CD4-positive, alpha-beta memory T cell (primary cell): ENCODE measurements at regions not wholly inside any gene's neighbourhood (a gene's known extent, or its start where the extent isn't known, plus 50 kb on each side); places are given as distances from the start of the nearest gene placed in this dataset.
"Not testable (repeated sequence)": the region's sequence is repeated elsewhere in the genome, so short reads cannot be mapped to it uniquely, and the experiment has no call there.

Source experiments
- CTCF ChIA-PET: fragments of 350-600 bp; sonication (Branson Sonifier 250); formaldehyde crosslinking; loops from one replicate; lab custom pipeline; 2021; ENCODE audit warnings: inconsistent platforms; ENCODE audit not compliant: partially characterized antibody; lab: Charles Lee
- POLR2A ChIA-PET: fragments of 350-600 bp; sonication (Branson Sonifier 250); formaldehyde crosslinking; loops from one replicate; lab custom pipeline; 2021; ENCODE audit not compliant: partially characterized antibody; lab: Charles Lee
- DNase-seq, 5 donors: peaks; one replicate each; pipeline versions ENCODE4 v3.0.0 to v3.0.0-alpha.2; 2020 to 2022; ENCODE audit warnings: mixed read lengths in 1 of 5
- H3K27ac ChIP-seq: one replicate; pipeline ENCODE4 v1.7.0; 2013; ENCODE audit warnings: low read depth, low read length
- H3K27me3 ChIP-seq: 2 replicates; pipeline ENCODE4 v1.7.0; 2013; ENCODE audit warnings: mild to moderate bottlenecking, low read length, moderate library complexity; ENCODE audit not compliant: insufficient read depth
- H3K36me3 ChIP-seq: 2 replicates; pipeline ENCODE4 v1.7.0; 2013; ENCODE audit warnings: mild to moderate bottlenecking, low read length, moderate library complexity; ENCODE audit not compliant: insufficient read depth
- H3K4me1 ChIP-seq: 2 replicates; pipeline ENCODE4 v1.7.0; 2013; ENCODE audit warnings: mild to moderate bottlenecking, low read length, moderate library complexity; ENCODE audit not compliant: insufficient read depth
- H3K4me3 ChIP-seq, 2 donors: one replicate each; pipeline ENCODE4 v1.7.0; 2013; ENCODE audit warnings: low read length in 2 of 2, mild to moderate bottlenecking in 1 of 2
- H3K9me3 ChIP-seq, 2 donors: one replicate each; pipeline ENCODE4 v1.7.0; 2013; ENCODE audit warnings: low read length in 2 of 2, control low read depth in 1 of 2; ENCODE audit not compliant: control insufficient read depth in 1 of 2
- H3K27ac Mint-ChIP-seq, 7 donors: one replicate each; pipeline ENCODE4 v1.8.0; 2020 to 2021; ENCODE audit warnings: mixed read lengths in 7 of 7, mild to moderate bottlenecking in 6 of 7, inconsistent platforms in 3 of 7, moderate library complexity in 3 of 7
- H3K27me3 Mint-ChIP-seq, 2 donors: one replicate each; pipeline ENCODE4 v1.8.0; 2020 to 2021; ENCODE audit warnings: mixed read lengths in 2 of 2
- H3K36me3 Mint-ChIP-seq, 2 donors: one replicate each; pipeline ENCODE4 v1.8.0; 2020 to 2021; ENCODE audit warnings: mixed read lengths in 2 of 2, inconsistent platforms in 1 of 2, mild to moderate bottlenecking in 1 of 2
- H3K4me1 Mint-ChIP-seq, 4 donors: one replicate each; pipeline ENCODE4 v1.8.0; 2020 to 2021; ENCODE audit warnings: mixed read lengths in 4 of 4, mild to moderate bottlenecking in 1 of 4
- H3K4me3 Mint-ChIP-seq, 8 donors: one replicate each; pipeline ENCODE4 v1.8.0; 2020 to 2021; ENCODE audit warnings: mixed read lengths in 8 of 8, mild to moderate bottlenecking in 7 of 8, moderate library complexity in 6 of 8, inconsistent platforms in 3 of 8
- H3K9me3 Mint-ChIP-seq, 8 donors: one replicate each; pipeline ENCODE4 v1.8.0; 2020 to 2021; ENCODE audit warnings: mixed read lengths in 8 of 8, mild to moderate bottlenecking in 5 of 8, inconsistent platforms in 3 of 8, moderate library complexity in 1 of 8
- intact Hi-C: fragments of 100-400 bp; cut with micrococcal nuclease; formaldehyde crosslinking; loops from one replicate; pipeline ENCODE4 v1.15.1; 2023

GRCh38 chr14:27845241-27845850 is 921.2 kb upstream of the FOXG1 start:
- Histone ChIP-seq H3K9me3 (no peaks in the 10 kb centered on the region), H3K4me1 (no peaks in the 10 kb centered on the region), H3K27me3 (no peaks in the 10 kb centered on the region), H3K36me3 (no peaks in the 10 kb centered on the region), H3K4me3 (no peak overlapping the region), H3K27ac (no peak overlapping the region)
- H3K27me3 Mint-ChIP-seq = no peaks in the 10 kb centered on the region
- ChIA-PET CTCF (no interaction called here), POLR2A (no interaction called here)
- no peak for DNase-seq
- no peak overlapping the region for H3K27ac Mint-ChIP-seq
- intact Hi-C loops = no loop called here
- no peak overlapping the region for H3K4me3 Mint-ChIP-seq
- H3K4me1 Mint-ChIP-seq = no peaks in the 10 kb centered on the region
- H3K9me3 Mint-ChIP-seq = peaks cover 0 to 42% (median 31%) of the 10 kb centered on the region in 8 donors
- H3K36me3 Mint-ChIP-seq = no peaks in the 10 kb centered on the region

- H3K27me3 Mint-ChIP-seq = no peaks in the 10 kb centered on the region
- peaks cover 0 to 46% (median 34%) of the 10 kb centered on the region in 8 donors for H3K9me3 Mint-ChIP-seq
- Histone ChIP-seq H3K27ac (no peak overlapping the region), H3K27me3 (no peaks in the 10 kb centered on the region), H3K4me3 (no peak overlapping the region), H3K9me3 (no peaks in the 10 kb centered on the region), H3K36me3 (no peaks in the 10 kb centered on the region), H3K4me1 (no peaks in the 10 kb centered on the region)
- H3K27ac Mint-ChIP-seq = no peak overlapping the region
- H3K4me3 Mint-ChIP-seq = no peak overlapping the region
- no peaks in the 10 kb centered on the region for H3K36me3 Mint-ChIP-seq
- DNase-seq = no peak
- POLR2A ChIA-PET = no interaction called here
- H3K4me1 Mint-ChIP-seq = no peaks in the 10 kb centered on the region
- CTCF ChIA-PET = no interaction called here
- intact Hi-C loops = no loop called here
Observed at GRCh38 chr14:27845902-27846301, 920.7 kb upstream of the FOXG1 start.

- H3K27me3 Mint-ChIP-seq, DNase-seq, H3K36me3 Mint-ChIP-seq, H3K27me3 ChIP-seq, intact Hi-C loops, H3K9me3 ChIP-seq, H3K4me3 Mint-ChIP-seq, H3K4me1 Mint-ChIP-seq, H3K27ac ChIP-seq, POLR2A ChIA-PET, H3K4me1 ChIP-seq, H3K4me3 ChIP-seq, H3K36me3 ChIP-seq, CTCF ChIA-PET, H3K27ac Mint-ChIP-seq: not testable (repeated sequence)
- H3K9me3 Mint-ChIP-seq = peaks cover 0 to 56% (median 34%) of the 10 kb centered on the region in 8 donors
Observed at GRCh38 chr14:27847480-27847879, 919.1 kb upstream of the FOXG1 start.

GRCh38 chr14:27849193-27849592 is 917.4 kb upstream of the FOXG1 start:
- H3K27ac Mint-ChIP-seq, H3K27me3 ChIP-seq, H3K27ac ChIP-seq, DNase-seq, H3K4me1 Mint-ChIP-seq, H3K27me3 Mint-ChIP-seq, H3K9me3 ChIP-seq, H3K4me1 ChIP-seq, CTCF ChIA-PET, H3K36me3 Mint-ChIP-seq, H3K36me3 ChIP-seq, POLR2A ChIA-PET, H3K4me3 Mint-ChIP-seq, H3K4me3 ChIP-seq, intact Hi-C loops: not testable (repeated sequence)
- peaks cover 0 to 56% (median 36%) of the 10 kb centered on the region in 8 donors for H3K9me3 Mint-ChIP-seq

- Mint-ChIP-seq H3K4me1 (no peaks in the 10 kb centered on the region), H3K9me3 (peaks cover 3 to 15% (median 9%) of the 10 kb centered on the region in 8 donors), H3K27me3 (no peaks in the 10 kb centered on the region), H3K4me3 (no peak overlapping the region), H3K36me3 (no peaks in the 10 kb centered on the region), H3K27ac (no peak overlapping the region)
- ChIA-PET POLR2A (no interaction called here), CTCF (no interaction called here)
- H3K4me1 ChIP-seq = no peaks in the 10 kb centered on the region
- intact Hi-C loops = no loop called here
- DNase-seq = no peak
- H3K9me3 ChIP-seq = no peaks in the 10 kb centered on the region
- no peaks in the 10 kb centered on the region for H3K27me3 ChIP-seq
- no peak overlapping the region for H3K4me3 ChIP-seq
- no peak overlapping the region for H3K27ac ChIP-seq
- no peaks in the 10 kb centered on the region for H3K36me3 ChIP-seq
Observed at GRCh38 chr14:27862684-27863083, 903.9 kb upstream of the FOXG1 start.

GRCh38 chr14:27863166-27863565 is 903.4 kb upstream of the FOXG1 start:
- Mint-ChIP-seq H3K9me3 (peaks cover 3 to 15% (median 8%) of the 10 kb centered on the region in 8 donors), H3K27me3 (no peaks in the 10 kb centered on the region), H3K27ac (no peak overlapping the region), H3K4me3 (no peak overlapping the region), H3K36me3 (no peaks in the 10 kb centered on the region), H3K4me1 (no peaks in the 10 kb centered on the region)
- H3K36me3 ChIP-seq = no peaks in the 10 kb centered on the region
- H3K4me1 ChIP-seq = no peaks in the 10 kb centered on the region
- intact Hi-C loops = no loop called here
- H3K27ac ChIP-seq = no peak overlapping the region
- POLR2A ChIA-PET = no interaction called here
- CTCF ChIA-PET = no interaction called here
- H3K27me3 ChIP-seq = no peaks in the 10 kb centered on the region
- H3K4me3 ChIP-seq = no peak overlapping the region
- H3K9me3 ChIP-seq = no peaks in the 10 kb centered on the region
- DNase-seq = no peak

GRCh38 chr14:27881063-27881462 is 885.5 kb upstream of the FOXG1 start:
- Histone ChIP-seq H3K9me3 (no peaks in the 10 kb centered on the region), H3K36me3 (no peaks in the 10 kb centered on the region), H3K27ac (no peak overlapping the region), H3K27me3 (no peaks in the 10 kb centered on the region), H3K4me3 (no peak overlapping the region), H3K4me1 (no peaks in the 10 kb centered on the region)
- ChIA-PET POLR2A (no interaction called here), CTCF (no interaction called here)
- intact Hi-C loops = no loop called here
- H3K27ac Mint-ChIP-seq = no peak overlapping the region
- DNase-seq = no peak
- H3K27me3 Mint-ChIP-seq = no peaks in the 10 kb centered on the region
- peaks cover 0 to 52% (median 30%) of the 10 kb centered on the region in 8 donors for H3K9me3 Mint-ChIP-seq
- no peaks in the 10 kb centered on the region for H3K36me3 Mint-ChIP-seq
- no peaks in the 10 kb centered on the region for H3K4me1 Mint-ChIP-seq
- H3K4me3 Mint-ChIP-seq = no peak overlapping the region

GRCh38 chr14:27881646-27882045 is 884.9 kb upstream of the FOXG1 start:
- H3K4me1 Mint-ChIP-seq = no peaks in the 10 kb centered on the region
- H3K27me3 Mint-ChIP-seq = no peaks in the 10 kb centered on the region
- H3K27me3 ChIP-seq = no peaks in the 10 kb centered on the region
- ChIA-PET POLR2A (interaction anchor here (0.7 kb wide), 1 partner anchor 143 kb away, joined by 3 read pairs; no protein-coding TSS in a partner anchor), CTCF (no interaction called here)
- H3K4me1 ChIP-seq = no peaks in the 10 kb centered on the region
- no peak overlapping the region for H3K27ac Mint-ChIP-seq
- no peaks in the 10 kb centered on the region for H3K9me3 ChIP-seq
- H3K4me3 ChIP-seq = no peak overlapping the region
- peaks cover 0 to 52% (median 29%) of the 10 kb centered on the region in 8 donors for H3K9me3 Mint-ChIP-seq
- intact Hi-C loops = no loop called here
- no peak overlapping the region for H3K27ac ChIP-seq
- no peaks in the 10 kb centered on the region for H3K36me3 Mint-ChIP-seq
- no peak for DNase-seq
- H3K36me3 ChIP-seq = no peaks in the 10 kb centered on the region
- H3K4me3 Mint-ChIP-seq = no peak overlapping the region
